ENCODE measurements at regions not wholly inside any gene's neighbourhood (a gene's known extent, or its start where the extent isn't known, plus 50 kb on each side); places are given as distances from the start of the nearest gene placed in this dataset.

- TF ChIP-seq REST (IDR thresholded peaks at IDR 0.05; ENCODE audit: insufficient read depth in 1 of 2, low read depth in 2 of 2, low read length in 2 of 2), result peak in 1 of 2 experiments; percentile 79; a peak in 2 of 4 replicates
Observed at GRCh38 chr16:90151027-90151426, 73.9 kb upstream of the PRDM7 start.

Data from PFSK-1 (cell line).